GM23338 (cell line): ENCODE measurements at regions not wholly inside any gene's neighbourhood (a gene's known extent, or its start where the extent isn't known, plus 50 kb on each side); places are given as distances from the start of the nearest gene placed in this dataset.

ENCODE experiments used
- ATAC-seq: fragments of 200-7000 bp; cut with Tn5 transposase; 3 replicates; pipeline ENCODE4 v1.9.1; 2020
- DNase-seq: peaks from one replicate; pipeline ENCODE4 v3.0.0-alpha.2; 2015; ENCODE audit warnings: low spot score
- H2AFZ ChIP-seq: fragments of 200-600 bp; sonication (generic); 2 replicates; pipeline ENCODE4 v1.8.0; 2016; ENCODE audit warnings: antibody characterized with exemption, mild to moderate bottlenecking, moderate library complexity
- H3F3A ChIP-seq: fragments of 200-600 bp; sonication (generic); replicated peaks from 2 replicates; pipeline ENCODE4 v1.8.0; 2017; ENCODE audit warnings: antibody characterized with exemption, mixed run types, low read depth
- H3K27ac ChIP-seq: fragments of 200-600 bp; sonication (generic); 2 replicates; pipeline ENCODE4 v1.6.1; 2016; ENCODE audit warnings: low read depth
- H3K27me3 ChIP-seq: fragments of 200-600 bp; sonication (generic); 2 replicates; pipeline ENCODE4 v1.8.0; 2016; ENCODE audit warnings: mild to moderate bottlenecking, mixed run types, moderate library complexity; ENCODE audit not compliant: insufficient read depth
- H3K36me3 ChIP-seq: fragments of 200-600 bp; sonication (generic); 2 replicates; pipeline ENCODE4 v1.8.0; 2016; ENCODE audit warnings: mild to moderate bottlenecking; ENCODE audit not compliant: insufficient read depth
- H3K4me1 ChIP-seq: fragments of 200-600 bp; sonication (generic); 2 replicates; pipeline ENCODE4 v1.8.0; 2016; ENCODE audit warnings: mild to moderate bottlenecking, moderate library complexity; ENCODE audit not compliant: insufficient read depth
- H3K4me2 ChIP-seq: fragments of 200-600 bp; sonication (generic); 2 replicates; pipeline ENCODE4 v1.7.1; 2017; ENCODE audit warnings: mixed run types
- H3K4me3 ChIP-seq: fragments of 200-600 bp; sonication (generic); 2 replicates; pipeline ENCODE4 v1.6.1; 2016; ENCODE audit warnings: mixed run types
- H3K79me2 ChIP-seq: fragments of 200-600 bp; sonication (generic); replicated peaks from 2 replicates; pipeline ENCODE4 v1.8.0; 2017; ENCODE audit warnings: mild to moderate bottlenecking; ENCODE audit not compliant: insufficient read depth
- H3K9me2 ChIP-seq: fragments of 200-600 bp; sonication (generic); 2 replicates; pipeline ENCODE4 v1.8.0; 2017; ENCODE audit not compliant: insufficient read depth
- H4K20me1 ChIP-seq: fragments of 200-600 bp; sonication (generic); replicated peaks from 2 replicates; pipeline ENCODE4 v1.8.0; 2017; ENCODE audit warnings: mild to moderate bottlenecking; ENCODE audit not compliant: insufficient read depth
- H3K27ac Mint-ChIP-seq: 2 replicates; pipeline ENCODE4 v1.8.0; 2020; ENCODE audit warnings: inconsistent platforms, mild to moderate bottlenecking, moderate library complexity, mixed read lengths
- H3K27me3 Mint-ChIP-seq: 3 replicates; pipeline ENCODE4 v1.8.0; 2022; ENCODE audit warnings: low read depth, mild to moderate bottlenecking, moderate library complexity, mixed read lengths, inconsistent platforms; ENCODE audit not compliant: insufficient read depth, poor library complexity
- H3K36me3 Mint-ChIP-seq: 3 replicates; pipeline ENCODE4 v1.8.0; 2021; ENCODE audit warnings: low read depth, mild to moderate bottlenecking, inconsistent platforms, moderate library complexity, mixed read lengths
- H3K4me1 Mint-ChIP-seq: 3 replicates; pipeline ENCODE4 v1.8.0; 2020; ENCODE audit warnings: mild to moderate bottlenecking, inconsistent platforms, mixed read lengths
- H3K4me3 Mint-ChIP-seq: 3 replicates; pipeline ENCODE4 v1.8.0; 2021; ENCODE audit warnings: moderate library complexity, mild to moderate bottlenecking, inconsistent platforms, mixed read lengths
- H3K9me3 Mint-ChIP-seq: 3 replicates; pipeline ENCODE4 v1.8.0; 2020; ENCODE audit warnings: moderate library complexity, mild to moderate bottlenecking, inconsistent platforms, mixed read lengths
- CREB1 ChIP-seq: fragments of 250-450 bp; sonication (Bioruptor Pico); IDR thresholded peaks from 2 replicates; pipeline ENCODE4 v1.5.0; 2020; ENCODE audit warnings: low read depth, mild to moderate bottlenecking, moderate library complexity
- CTCF ChIP-seq, 2 experiments: fragments of 200-600 bp in 1 of 2; sonication (generic) in 1 of 2; conservative IDR thresholded peaks; 2 replicates each; pipeline versions ENCODE4 v1.5.1 to v1.6.1; 2016 to 2017; ENCODE audit warnings: antibody characterized with exemption in 2 of 2, low read depth in 2 of 2, mild to moderate bottlenecking in 2 of 2, moderate library complexity in 1 of 2
- ETS1 ChIP-seq: IDR thresholded peaks from 2 replicates; pipeline ENCODE4 v1.6.1; 2016; ENCODE audit warnings: antibody characterized with exemption
- EZH2 ChIP-seq: fragments of 200-600 bp; sonication (generic); IDR thresholded peaks from one replicate; pipeline ENCODE4 v1.8.0; 2017; ENCODE audit warnings: antibody characterized with exemption, mild to moderate bottlenecking, low read depth; ENCODE audit not compliant: unreplicated experiment
- EZH2phosphoT487 ChIP-seq: fragments of 200-600 bp; sonication (generic); IDR thresholded peaks from one replicate; pipeline ENCODE4 v1.8.1; 2018; ENCODE audit warnings: antibody characterized with exemption; ENCODE audit not compliant: unreplicated experiment
- NANOG ChIP-seq: IDR thresholded peaks from 2 replicates; pipeline ENCODE4 v1.6.1; 2016; ENCODE audit warnings: antibody characterized with exemption, borderline replicate concordance
- POLR2AphosphoS5 ChIP-seq: IDR thresholded peaks from 2 replicates; pipeline ENCODE4 v1.6.1; 2016; ENCODE audit warnings: antibody characterized with exemption, low read depth
- REST ChIP-seq: IDR thresholded peaks from one replicate; pipeline ENCODE4 v1.6.1; 2018; ENCODE audit warnings: antibody characterized with exemption; ENCODE audit not compliant: unreplicated experiment
- ZNF114 ChIP-seq: fragments of 250-450 bp; sonication (Bioruptor Pico); IDR thresholded peaks from 2 replicates; pipeline ENCODE4 v1.5.0; 2020; ENCODE audit warnings: mild to moderate bottlenecking, moderate library complexity
- ZNF331 ChIP-seq: fragments of 250-450 bp; sonication (Bioruptor Pico); IDR thresholded peaks from 2 replicates; pipeline ENCODE4 v1.5.0; 2020; ENCODE audit warnings: low read depth, mild to moderate bottlenecking, moderate library complexity
- ZNF462 ChIP-seq: fragments of 250-450 bp; sonication (Bioruptor Pico); IDR thresholded peaks from 2 replicates; pipeline ENCODE4 v1.5.0; 2020; ENCODE audit warnings: mild to moderate bottlenecking, moderate library complexity

- TF ChIP-seq REST (no peak), EZH2phosphoT487 (no peak), CTCF (conservative IDR thresholded peaks at IDR 0.05; ENCODE audit: low read depth in 2 of 2) (no peak), ZNF331 (CRISPR knock-in tag) (no peak), ETS1 (no peak), EZH2 (no peak)
Measured at GRCh38 chr6:168906391-168906790, 347.3 kb downstream of the THBS2 start (continued).

GRCh38 chr6:168905451-168906090 lies 348.1 kb downstream of the THBS2 start:
- Mint-ChIP-seq H3K27me3 (peaks cover 10% of the 10 kb centered on the region), H3K9me3 (peaks cover 34% of the 10 kb centered on the region), H3K4me3 (no peak overlapping the region), H3K27ac (no peak overlapping the region), H3K4me1 (peaks cover 7% of the 10 kb centered on the region), H3K36me3 (peaks cover 35% of the 10 kb centered on the region)
- H3K4me1 ChIP-seq: 0 out of 2 replicates have a peak, but pooled peaks cover 4% of the 10 kb centered on the region
- H3K36me3 ChIP-seq: no peaks in the 10 kb centered on the region
- no peak overlapping the region for H2AFZ ChIP-seq
- H3K4me2 ChIP-seq: no peak overlapping the region
- DNase-seq (no peak), ATAC-seq (no peak)
- H3K9me2 ChIP-seq: no peaks in the 10 kb centered on the region; the same call in 1 of the 2 replicates
- H3K4me3 ChIP-seq: no peak overlapping the region
- no peaks in the 10 kb centered on the region for H4K20me1 ChIP-seq
- H3F3A ChIP-seq: no peaks in the 10 kb centered on the region
- no peaks in the 10 kb centered on the region for H3K79me2 ChIP-seq
- no peaks in the 10 kb centered on the region for H3K27me3 ChIP-seq
- no peak overlapping the region for H3K27ac ChIP-seq
- TF ChIP-seq ZNF114 (CRISPR knock-in tag) (no peak), CREB1 (CRISPR knock-in tag) (no peak), NANOG (no peak), ZNF462 (CRISPR knock-in tag) (no peak), EZH2phosphoT487 (no peak), POLR2AphosphoS5 (no peak)
